NCI-H1092 treated with DMSO at 0.1 percent for 48 hours (cell line): ENCODE measurements at regions not wholly inside any gene's neighbourhood (a gene's known extent, or its start where the extent isn't known, plus 50 kb on each side); places are given as distances from the start of the nearest gene placed in this dataset.
A peak's percentile ranks its signal among the peaks of the same experiment; 100 is the strongest.

Source experiments
- DNase-seq: peaks from one replicate; lab custom pipeline; 2025; lab: John Stamatoyannopoulos, UW

DNA sequence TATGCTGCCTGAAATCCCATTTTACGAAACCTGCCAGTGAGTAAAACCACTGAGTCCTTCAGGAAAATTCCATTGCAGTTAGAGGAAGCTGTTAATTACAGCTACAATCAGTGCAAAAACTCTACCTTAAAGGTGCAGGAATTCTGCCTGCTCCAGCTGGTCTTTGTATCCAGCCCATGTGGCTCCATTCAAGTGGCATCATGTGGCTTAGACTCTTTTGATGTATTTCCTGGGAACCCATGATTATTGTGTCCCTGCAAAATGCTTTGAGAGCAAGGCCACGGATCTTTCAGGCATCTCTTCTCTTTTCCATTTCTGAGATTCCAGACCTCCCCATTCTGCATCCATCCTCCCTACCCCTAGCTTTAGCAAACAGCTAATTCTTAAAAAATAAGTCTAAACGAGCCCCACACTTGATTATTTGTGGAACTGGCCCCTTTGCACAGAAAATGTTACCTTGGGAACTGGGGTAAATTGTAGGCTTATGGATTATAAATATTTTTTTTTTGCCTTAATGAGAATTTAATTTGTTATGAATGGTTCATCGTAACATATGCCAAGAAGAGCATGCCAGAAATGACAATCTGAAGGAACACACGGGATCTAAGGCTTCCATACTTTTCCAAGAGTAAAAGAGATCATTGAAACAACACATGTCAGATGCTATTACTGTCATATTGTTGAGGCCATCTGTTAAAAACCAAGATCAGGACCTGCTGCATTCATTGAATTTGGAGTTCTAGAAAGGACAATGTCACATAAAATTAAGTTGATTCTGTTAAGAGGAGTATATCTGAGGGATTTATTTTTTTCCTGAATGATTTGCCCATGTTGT lies 144.6 kb downstream of the TPH2 start:
- DNase-seq: no peak

DNA sequence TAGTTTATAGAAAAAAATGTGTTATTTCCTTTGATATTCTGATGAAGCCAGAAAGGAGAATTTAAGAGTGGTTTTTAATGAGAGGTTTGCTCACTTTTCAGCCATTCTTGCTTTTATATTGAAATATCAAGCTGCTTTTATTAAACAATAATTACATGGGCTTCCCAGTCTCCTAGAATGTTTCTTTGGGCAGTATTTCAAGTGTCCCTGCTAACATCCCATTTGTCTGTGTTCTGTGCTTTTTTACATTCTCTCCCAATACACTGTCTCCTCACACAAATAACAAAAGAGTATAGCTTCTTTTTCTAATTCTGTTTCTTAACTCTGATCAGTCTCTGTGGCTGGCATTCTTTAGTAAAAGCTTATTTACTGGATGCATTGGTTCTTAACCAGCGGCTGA lies 145.4 kb downstream of the TPH2 start:
- DNase-seq: no peak

DNA sequence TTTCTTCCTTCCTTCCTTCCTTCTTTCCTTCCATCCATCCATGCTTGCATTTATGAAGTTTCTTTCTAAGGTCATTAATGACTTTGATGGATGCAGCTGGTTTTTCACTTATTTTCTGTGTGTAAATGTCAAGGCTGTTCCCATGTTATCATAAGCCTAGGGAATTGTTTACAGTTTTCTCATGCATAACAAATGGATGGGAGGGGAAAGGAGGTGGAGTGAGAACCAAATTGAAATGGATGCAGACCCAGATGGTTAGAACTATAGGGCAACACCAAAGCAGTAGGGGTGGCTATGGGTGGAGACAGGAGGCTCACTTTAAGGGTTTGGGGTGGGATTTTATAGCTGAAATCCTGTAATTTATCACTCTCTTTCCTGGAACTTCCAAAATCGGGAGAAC lies 146.2 kb downstream of the TPH2 start:
- no peak for DNase-seq

DNA sequence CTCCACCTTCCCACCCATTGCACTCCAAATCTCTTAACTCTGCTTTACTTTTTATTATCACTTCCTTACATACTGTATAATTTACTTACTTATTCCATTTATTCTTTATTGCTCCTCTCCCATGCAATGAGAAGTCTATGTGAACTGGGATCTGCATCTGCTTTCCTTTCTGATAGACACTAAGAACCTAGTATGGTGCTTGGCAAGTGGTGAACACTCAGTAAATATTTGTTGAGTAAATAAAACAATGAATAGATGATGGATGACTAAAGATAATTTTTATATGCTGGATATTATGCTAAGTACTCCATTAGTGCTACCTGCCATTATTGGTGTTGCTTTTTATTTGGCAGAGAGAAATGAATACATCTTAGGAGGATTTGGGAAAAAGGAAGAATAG lies 151.0 kb downstream of the TPH2 start:
- DNase-seq: peak; percentile 94

DNA sequence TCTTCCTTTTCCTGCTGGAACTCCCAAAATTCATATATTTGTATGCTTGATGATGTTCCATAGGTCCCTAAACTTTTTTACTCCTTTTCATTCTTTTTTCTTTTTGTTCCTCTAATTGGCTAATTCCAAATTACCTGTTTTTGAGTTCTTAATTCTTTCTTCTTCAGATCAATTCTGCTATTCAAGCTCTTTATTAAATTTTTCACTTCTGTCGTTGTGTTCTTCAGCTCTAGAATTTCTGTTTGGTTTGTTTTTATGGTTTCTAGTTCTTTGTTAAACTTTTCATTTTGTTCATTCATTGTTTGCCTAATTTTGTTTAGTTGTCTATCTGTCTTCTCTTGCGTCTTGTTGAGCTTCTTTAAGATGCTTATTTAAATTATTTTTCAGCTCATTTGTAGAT lies 154.8 kb downstream of the TPH2 start:
- DNase-seq: no peak

DNA sequence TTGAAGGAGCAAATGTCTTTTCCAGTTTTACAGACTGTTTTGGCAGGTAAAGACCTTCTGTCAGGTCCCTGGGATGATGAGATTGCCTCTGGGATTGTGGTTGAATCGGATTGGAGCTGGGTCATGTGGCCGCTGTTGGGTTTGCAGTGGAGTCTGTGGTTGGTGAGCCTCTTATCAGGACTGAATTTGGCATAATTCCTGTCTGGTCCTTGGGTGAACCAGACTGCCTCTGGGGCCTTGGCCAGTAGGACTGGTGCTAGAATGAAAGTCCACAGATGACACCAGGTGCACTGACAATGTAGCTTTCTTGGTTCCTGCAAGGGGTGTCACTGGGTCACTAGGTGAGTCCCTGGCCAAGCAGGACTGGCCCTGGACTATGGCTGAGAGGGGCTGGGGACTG lies 155.3 kb downstream of the TPH2 start:
- no peak for DNase-seq

DNA sequence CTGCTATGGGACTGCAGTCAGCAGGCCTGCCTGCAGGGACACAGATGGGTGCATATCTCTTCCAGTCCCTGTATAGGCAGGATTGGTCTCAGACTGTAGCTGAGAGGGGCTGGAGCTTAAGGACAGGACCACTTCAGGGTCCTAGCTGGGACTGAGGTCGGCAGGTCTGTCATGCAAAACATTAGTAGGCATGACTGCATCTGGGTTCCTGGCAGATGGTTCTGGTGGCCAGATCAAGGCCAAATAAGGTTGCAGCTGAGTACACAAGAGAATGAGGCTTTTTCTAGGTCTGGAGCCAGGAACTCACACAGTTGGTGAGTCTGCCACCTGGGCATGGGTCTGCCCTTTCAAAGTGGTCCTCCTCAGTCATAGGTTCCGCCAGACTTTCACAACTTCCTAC lies 155.8 kb downstream of the TPH2 start:
- DNase-seq: peak; percentile 60

DNA sequence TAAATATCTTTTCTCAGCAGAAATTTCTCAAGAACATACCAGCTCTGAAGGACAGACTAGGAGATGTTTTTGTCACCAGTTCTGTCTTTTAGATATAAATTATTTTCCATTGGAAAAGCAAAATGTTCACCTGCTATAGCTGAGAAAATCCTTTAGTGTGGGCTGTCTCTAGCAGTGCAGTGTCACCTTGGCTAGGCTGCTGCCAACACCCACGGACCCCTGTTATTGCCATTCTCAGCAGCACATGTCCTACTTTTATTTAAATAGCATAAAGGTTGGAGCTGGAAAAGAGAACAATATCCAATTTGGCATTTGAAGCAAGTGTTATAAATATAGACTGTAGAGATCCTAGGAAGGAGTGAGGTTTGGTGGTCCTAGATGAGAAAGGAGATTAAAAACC lies 156.4 kb downstream of the TPH2 start:
- DNase-seq: no peak

DNA sequence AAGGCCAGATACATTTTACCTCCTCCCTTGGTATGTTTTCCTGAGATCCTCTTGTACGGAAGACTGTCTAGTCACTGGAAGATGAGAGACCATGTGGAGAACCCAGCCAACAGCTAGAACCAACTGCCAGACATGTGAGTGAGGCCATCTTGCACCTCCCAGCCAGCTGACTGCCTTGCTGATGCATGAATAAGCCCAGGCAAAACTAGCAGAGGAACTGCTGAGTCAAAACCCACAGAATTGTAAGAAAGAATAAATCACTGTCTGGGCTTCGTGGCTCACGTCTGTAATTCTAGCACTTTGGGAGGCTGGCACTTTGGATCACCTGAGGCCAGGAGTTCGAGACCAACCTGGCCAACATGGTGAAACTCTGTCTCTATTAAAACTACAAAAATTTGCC lies 160.0 kb downstream of the TPH2 start:
- DNase-seq: no peak

DNA sequence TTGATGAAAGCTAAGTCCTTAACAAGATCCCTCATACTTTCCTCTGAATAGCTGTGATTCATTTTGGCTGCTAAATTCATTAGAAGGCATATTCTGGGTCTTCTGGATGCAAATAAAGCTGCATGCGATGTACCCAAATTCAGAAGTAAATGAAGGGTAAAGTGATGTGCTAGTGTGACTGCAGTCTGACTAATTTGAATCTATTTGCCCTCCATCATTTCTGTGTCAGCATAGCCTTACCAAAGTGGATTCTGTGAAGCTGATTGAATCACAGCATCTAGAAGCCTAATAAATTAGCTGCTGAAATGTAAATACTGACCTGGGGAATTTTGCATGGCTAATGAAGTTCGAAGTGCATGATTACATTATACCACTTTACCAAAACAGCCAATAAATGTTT lies 162.2 kb downstream of the TPH2 start:
- no peak for DNase-seq

DNA sequence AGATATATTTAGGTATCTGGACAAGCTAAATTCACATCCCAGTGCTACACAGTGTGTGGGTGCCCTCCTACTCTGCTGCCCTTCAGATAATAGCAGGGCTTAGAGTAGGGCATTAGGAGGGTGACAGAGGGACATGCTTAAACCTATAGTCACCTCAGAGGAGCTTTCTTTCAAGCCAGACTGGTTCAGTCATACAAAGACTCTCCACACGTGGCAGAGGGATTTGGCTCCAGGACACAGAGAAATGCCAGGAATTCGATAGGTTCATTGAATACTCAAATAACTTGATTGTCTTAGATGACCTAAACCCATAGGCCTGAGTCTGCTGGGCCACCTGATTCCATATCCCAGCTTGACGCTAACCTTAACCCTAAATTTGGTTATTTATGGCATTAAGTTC lies 163.5 kb downstream of the TPH2 start:
- no peak for DNase-seq

DNA sequence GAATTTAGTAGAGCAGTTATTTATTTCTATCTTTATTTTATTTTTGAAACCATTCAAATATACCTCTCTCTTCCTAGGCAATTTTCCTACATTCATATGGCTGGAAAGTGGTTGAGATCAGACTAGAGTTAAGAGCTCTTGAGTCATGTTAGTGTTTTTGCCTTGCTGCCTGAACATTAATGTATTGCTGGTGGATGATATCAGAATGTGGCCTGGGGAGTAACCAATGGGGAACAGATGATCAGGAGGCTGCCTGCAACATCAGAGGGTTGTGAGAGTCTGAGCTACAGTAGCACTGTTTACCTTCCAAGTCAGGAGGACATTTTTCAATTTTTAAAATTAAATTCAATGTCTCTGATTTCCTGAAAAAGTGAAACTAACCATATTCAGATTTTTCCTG lies 166.3 kb upstream of the TRHDE start:
- no peak for DNase-seq

DNA sequence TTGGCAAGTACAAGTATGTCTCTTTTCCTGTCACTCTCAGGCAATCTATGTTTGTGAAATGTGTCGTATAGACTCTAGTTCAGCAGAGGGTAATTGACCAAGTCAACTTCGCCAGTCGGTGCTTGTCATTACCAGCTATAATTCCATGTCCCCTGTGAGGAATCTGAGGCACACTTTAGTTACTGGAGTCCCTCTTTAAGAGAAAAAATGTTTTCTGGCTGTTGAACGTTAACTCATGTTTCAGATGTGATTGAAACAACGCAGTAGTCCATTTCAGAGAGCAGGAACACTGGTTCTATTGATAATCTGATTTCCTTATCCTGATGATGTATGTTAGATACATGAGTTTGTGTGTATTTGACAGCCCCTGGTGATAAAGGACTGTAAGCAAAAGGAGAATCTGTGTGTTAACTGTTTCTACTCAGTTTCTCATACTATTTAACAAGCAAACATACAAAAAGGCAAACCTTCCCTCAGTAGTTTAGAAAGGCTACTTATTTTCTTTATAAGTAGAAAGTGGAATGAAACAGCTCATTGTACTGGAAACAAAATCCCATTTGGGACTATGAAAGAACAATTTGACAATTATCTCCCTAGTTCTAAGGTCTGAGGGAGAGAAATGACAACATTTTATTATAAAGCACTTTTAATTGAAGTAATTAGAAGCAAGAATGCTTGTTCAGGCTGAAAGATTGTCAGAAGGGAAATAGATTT lies 161.1 kb upstream of the TRHDE start:
- DNase-seq: no peak

DNA sequence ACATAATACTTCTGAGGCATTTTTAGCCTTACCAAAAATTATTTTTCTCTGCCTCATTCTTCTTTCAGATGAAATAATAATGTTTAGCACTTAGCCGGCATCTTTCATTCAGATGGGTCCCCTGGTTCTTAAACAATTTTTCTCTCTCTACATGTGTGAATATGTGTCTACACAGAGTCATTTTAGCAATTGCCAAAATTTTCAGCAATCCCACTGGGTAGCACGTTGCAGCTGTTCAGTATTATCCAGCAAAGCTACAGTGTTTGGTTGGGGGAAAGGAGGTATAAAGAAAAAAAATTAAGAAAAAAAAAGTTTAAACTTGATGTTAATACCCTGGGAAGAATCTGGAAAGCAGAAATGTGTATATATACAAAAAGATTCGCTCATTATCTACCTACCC lies 160.5 kb upstream of the TRHDE start:
- no peak for DNase-seq

DNA sequence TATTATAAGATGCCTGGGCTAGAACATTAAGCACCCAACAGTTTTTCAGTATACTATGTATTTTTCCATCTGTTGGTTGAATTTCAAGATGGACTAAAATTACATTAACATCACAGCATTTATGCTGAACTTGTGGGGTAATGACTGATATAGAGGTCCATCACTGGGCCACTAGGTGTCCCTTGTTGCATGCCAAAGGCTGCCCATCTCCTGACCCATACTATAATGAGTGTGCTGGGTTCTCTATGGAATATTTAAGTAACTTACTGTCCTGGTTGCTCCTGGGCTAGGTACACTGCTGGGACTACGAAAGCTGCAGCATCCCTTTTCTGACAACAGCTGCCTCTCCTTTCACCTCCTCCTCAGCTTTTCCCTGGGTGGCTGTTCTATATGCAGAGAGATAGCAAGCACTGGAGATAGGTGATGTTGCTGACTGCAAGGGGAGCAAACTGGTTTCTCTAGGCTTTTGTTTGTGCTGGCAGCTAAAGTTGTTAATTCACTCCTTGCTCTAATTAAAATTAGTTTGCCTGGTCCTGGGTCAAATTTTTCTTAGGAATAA lies 138.6 kb upstream of the TRHDE start:
- DNase-seq: peak; percentile 8

DNA sequence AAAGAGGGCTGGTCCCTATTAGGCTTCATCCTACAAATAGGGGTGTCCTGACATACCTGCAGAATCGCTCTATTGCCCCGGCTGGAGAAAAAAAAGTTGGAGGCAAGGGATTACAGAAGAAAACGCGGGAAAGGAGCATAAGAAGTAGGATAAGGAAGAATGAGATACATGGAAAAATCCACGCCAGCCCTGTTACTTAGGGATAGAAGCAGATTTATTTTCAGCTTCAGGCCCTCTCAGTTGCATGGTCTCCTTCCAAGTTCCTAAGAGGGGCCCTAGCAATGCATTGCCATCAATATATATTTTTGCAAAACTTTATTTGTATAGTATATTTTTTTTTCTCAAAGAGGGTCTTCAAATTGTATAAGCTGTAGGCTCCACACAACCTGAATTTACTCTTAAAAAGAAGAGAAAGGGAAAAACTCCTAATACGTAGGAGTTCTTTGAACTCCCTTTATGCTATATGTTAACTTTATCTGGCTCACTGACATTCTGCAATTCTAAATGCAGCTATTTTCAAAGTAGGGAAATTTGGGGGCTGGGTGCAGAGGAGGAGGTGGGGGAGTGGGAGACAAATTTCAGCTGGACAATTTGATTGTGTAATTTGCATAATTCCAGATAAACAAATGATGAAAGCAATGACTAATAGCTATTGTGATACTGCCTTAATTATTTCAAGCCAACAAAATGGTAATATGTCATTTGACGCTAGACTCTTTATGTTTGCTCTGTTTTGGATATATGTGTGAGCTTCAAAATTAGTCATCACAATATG lies 137.7 kb upstream of the TRHDE start:
- no peak for DNase-seq

DNA sequence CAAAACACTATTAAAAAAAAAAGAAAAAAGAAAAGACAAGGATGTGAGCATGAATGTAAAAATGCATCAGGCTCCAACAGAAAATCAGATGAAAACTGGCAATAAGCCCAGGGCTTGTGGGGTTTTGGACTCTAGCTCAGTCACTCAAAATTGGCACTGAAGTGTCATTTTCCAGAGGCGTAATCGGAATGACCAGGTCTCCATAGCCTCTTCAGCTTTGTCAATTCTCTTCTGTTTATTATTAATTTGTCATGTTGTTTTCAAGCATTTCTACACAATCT lies 137.2 kb upstream of the TRHDE start:
- DNase-seq: peak; percentile 31

DNA sequence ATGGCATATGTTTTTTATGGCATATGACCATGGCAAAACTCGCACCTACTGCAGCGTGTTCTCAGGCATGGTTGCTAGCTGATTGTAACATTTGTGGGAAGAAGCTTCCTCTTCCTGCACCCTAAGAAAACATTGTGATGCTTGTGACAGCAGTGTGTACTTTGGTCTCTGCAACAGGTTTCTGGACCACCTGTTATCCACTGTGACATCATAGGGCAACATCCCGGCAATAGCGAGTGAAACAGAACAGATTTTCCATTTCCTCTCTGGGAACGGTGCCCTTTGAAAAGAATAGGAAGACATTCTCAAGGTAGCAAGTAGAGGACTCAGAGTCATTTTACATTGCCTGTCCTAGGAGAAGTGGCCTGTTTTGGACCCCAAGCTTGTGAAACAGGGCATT lies 135.4 kb upstream of the TRHDE start:
- no peak for DNase-seq

DNA sequence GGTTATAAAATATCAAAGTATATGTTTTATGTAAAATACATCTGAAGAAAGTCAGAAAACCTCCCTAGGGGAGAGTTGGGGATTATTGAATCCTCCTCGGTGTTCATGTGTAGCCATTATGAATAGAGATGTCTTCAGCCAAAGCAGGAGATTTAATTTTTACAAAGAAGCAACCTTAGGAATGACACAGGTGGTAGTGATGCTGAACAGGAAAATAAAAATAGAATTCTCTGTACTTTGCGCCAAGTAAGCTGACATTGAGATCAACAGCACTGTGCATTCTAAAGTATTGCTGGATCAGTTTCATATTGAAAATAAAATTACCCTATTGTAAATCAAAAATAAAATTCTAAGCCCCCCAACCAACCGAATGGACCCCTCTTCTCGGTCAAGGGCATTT lies 132.8 kb upstream of the TRHDE start:
- DNase-seq: no peak

DNA sequence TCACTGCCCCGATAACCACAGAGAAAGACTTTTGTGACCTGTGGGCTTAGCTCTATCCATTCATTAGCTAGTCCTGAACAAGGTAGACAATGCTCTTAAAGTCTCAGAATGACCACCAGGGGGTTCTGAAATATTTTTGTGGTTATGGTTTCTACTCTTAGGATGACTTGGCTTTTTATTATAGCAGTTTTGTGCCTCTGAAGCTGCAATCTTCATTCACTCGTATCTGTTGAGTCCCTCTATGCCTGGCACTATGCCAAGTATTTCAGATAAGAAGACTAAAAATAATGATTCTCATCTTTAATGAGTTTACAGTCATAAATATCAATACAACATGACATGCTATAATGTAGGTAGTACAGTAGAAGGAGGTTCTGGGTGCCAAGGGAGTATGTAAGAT lies 130.8 kb upstream of the TRHDE start:
- DNase-seq: no peak

DNA sequence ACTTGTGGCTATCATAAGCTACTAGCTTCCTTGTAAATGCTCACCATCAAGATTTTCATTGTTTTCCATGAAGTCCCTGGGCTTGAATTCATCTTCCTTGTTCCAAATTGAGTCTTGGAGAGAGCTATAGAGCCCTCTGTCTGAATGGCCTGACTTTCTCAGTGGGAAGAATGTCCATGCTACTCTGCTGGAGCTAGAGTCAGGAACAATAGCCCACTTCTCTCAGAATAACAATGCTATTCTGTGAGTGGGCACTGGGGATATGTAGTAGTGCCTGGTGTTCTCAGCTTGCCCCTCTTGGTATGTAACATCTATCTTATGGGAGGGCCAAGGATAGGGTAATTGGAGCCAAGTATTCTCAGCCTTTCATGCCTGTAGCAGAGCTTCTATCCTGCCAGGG lies 127.6 kb upstream of the TRHDE start:
- DNase-seq: no peak

DNA sequence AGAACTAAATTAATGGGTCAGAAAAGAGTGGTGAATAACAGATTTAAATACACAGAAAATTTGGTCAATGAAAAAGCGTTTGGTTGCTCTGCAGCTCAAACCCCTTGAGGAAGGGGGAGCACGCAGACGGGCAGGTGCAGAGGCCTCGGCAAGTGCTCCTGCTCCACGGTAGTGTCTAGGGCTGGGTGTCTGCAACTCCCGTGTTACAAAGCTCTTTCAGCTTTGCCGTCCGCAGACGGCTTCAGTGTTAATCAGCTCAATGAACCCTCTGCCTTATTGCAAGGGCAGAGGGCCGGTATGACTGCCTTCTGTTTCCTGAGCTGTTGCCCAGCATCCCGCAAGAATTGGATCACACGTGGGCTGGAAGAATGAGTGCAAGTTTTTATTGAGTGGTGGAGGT lies 125.7 kb upstream of the TRHDE start:
- no peak for DNase-seq

DNA sequence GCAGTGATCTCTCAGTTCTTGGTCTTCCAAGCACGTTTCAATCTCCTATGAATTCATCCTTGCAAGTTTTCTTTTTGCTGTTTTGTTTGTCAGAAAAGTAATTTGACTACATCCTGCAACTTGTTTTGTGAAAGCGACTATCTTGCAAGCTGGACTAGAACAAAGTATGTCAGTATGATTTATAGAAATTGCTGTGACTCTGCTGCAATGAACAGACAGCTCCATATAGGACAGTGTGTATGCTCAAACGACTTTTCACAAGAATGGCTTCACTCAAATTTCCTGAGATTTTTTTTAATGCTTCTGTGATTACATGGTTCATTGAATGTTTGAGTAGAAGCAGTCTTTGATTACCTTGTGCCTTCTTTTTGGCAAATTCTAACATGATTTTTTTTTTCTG lies 123.5 kb upstream of the TRHDE start:
- no peak for DNase-seq
